ENCODE measurements at regions not wholly inside any gene's neighbourhood (a gene's known extent, or its start where the extent isn't known, plus 50 kb on each side); places are given as distances from the start of the nearest gene placed in this dataset.
A peak's percentile ranks its signal among the peaks of the same experiment; 100 is the strongest.

- Histone ChIP-seq H2BK15ac (ENCODE audit: low read length) (no peak overlapping the region), H4K8ac (ENCODE audit: extremely low read depth, insufficient read depth, low read length) (no peak overlapping the region), H3K4me3 (ENCODE audit: extremely low read depth in 1 of 4, insufficient read depth in 2 of 4, low read depth in 3 of 4, low read length in 4 of 4) (no peak overlapping the region), H2AK5ac (ENCODE audit: low read depth, low read length) (no peak overlapping the region), H3K27me3 (replicated peaks in 1 of 4; ENCODE audit: control insufficient read depth in 3 of 4, extremely low read depth in 1 of 4, insufficient read depth in 3 of 4, low read length in 3 of 4) (no peaks in the 10 kb centered on the region), H3K23me2 (ENCODE audit: low read depth, low read length) (no peaks in the 10 kb centered on the region), H3K79me2 (ENCODE audit: control insufficient read depth in 1 of 2, insufficient read depth in 2 of 2, low read length in 2 of 2) (no peaks in the 10 kb centered on the region), H3K56ac (replicated peaks; ENCODE audit: insufficient read length, low read depth, low read length) (no peak overlapping the region), H3K79me1 (ENCODE audit: low read depth, low read length) (no peaks in the 10 kb centered on the region), H3K27ac (ENCODE audit: low read depth, low read length) (no peak overlapping the region), H2BK20ac (ENCODE audit: low read length) (no peak overlapping the region), H4K91ac (replicated peaks; ENCODE audit: insufficient read length, low read length) (no peak overlapping the region), H4K5ac (ENCODE audit: insufficient read length, low read depth, low read length) (no peak overlapping the region), H2BK120ac (replicated peaks; ENCODE audit: low read depth, low read length) (no peak overlapping the region), H3K18ac (ENCODE audit: extremely low read depth, low read length) (no peak overlapping the region), H3K36me3 (ENCODE audit: control insufficient read depth in 2 of 4, insufficient read depth in 4 of 4, low read length in 3 of 4) (no peaks in the 10 kb centered on the region), H3K23ac (ENCODE audit: insufficient read length) (no peak overlapping the region), H3K9ac (replicated peaks in 1 of 4; ENCODE audit: extremely low read depth in 1 of 4, low read depth in 3 of 4, low read length in 3 of 4) (no peak overlapping the region), H3K14ac (ENCODE audit: insufficient read length) (no peak overlapping the region), H3K4ac (replicated peaks; ENCODE audit: insufficient read length, low read depth, low read length) (no peak overlapping the region), H3K4me1 (replicated peaks in 1 of 4; ENCODE audit: control insufficient read depth in 3 of 4, insufficient read depth in 4 of 4, low read length in 3 of 4) (no peaks in the 10 kb centered on the region), H2AFZ (ENCODE audit: low read length) (0 out of 2 replicates have a peak overlapping the region, but pooled peaks have one; percentile 51), H3K9me3 (ENCODE audit: insufficient read depth in 2 of 2, low read depth in 1 of 2, low read length in 1 of 2) (no peaks in the 10 kb centered on the region), H2BK5ac (ENCODE audit: low read depth, low read length) (no peak overlapping the region), H4K20me1 (replicated peaks in 1 of 2; ENCODE audit: control insufficient read depth in 1 of 2, insufficient read depth in 2 of 2, low read length in 2 of 2) (no peaks in the 10 kb centered on the region), H3K4me2 (ENCODE audit: insufficient read depth in 1 of 2, low read depth in 2 of 2, low read length in 2 of 2) (no peak overlapping the region), H2BK12ac (ENCODE audit: low read depth, low read length) (no peak overlapping the region)
- ChIA-PET CTCF (ENCODE audit: partially characterized antibody) (no interaction called here), POLR2A (ENCODE audit: partially characterized antibody) (no interaction called here)
- TF ChIP-seq ASH2L (IDR thresholded peaks at IDR 0.05; ENCODE audit: low read length) (no peak), RAD21 (IDR thresholded peaks at IDR 0.05 in 1 of 2, conservative IDR thresholded peaks at IDR 0.05 in 1 of 2; ENCODE audit: low read depth in 2 of 2, low read length in 2 of 2) (no peak), FOSL1 (IDR thresholded peaks at IDR 0.05; ENCODE audit: insufficient read depth, low read depth, low read length) (no peak), CTBP2 (IDR thresholded peaks at IDR 0.05; ENCODE audit: borderline replicate concordance, insufficient read depth, insufficient read length, low read length) (no peak), TAF7 (optimal IDR thresholded peaks at IDR 0.05; ENCODE audit: borderline replicate concordance, low read depth, low read length) (no peak)
- 91% methylated on average over 2 of the region's 2 CpGs; no CpG with 5 or more reads in 1 of the 2 experiments for WGBS, 2 experiments (ENCODE audit: extremely low coverage in 1 of 2, insufficient coverage in 1 of 2, insufficient read length in 1 of 2, insufficient replicate concordance in 2 of 2, low coverage in 1 of 2, low lambda C conversion rate in 2 of 2, missing lambda C conversion rate in 1 of 2)
- DNase-seq (ENCODE audit: low read depth in 1 of 2, low spot score in 2 of 2): no peak
- FAIRE-seq: no peak
Measured at GRCh38 chr9:29769019-29769418, 2195.7 kb upstream of the C9orf72 start.
